ENCODE measurements at regions not wholly inside any gene's neighbourhood (a gene's known extent, or its start where the extent isn't known, plus 50 kb on each side); places are given as distances from the start of the nearest gene placed in this dataset.
A peak's percentile ranks its signal among the peaks of the same experiment; 100 is the strongest.

GRCh38 chr9:100698945-100699344 lies 121.1 kb downstream of the CAVIN4 start:
- Histone ChIP-seq H3K4me1 (ENCODE audit: control insufficient read depth in 5 of 5, insufficient read depth in 5 of 5, low read length in 5 of 5) (no peaks in the 10 kb centered on the region), H3K27me3 (ENCODE audit: control insufficient read depth in 3 of 3, insufficient read depth in 3 of 3, low read length in 2 of 3) (no peaks in the 10 kb centered on the region), H3K27ac (ENCODE audit: low read depth in 1 of 2, low read length in 1 of 2) (no peak overlapping the region), H3K36me3 (ENCODE audit: control insufficient read depth in 4 of 4, insufficient read depth in 4 of 4, low read length in 4 of 4) (no peaks in the 10 kb centered on the region), H3K9ac (ENCODE audit: insufficient read depth in 1 of 2, low read length in 2 of 2) (no peak overlapping the region), H3K9me3 (ENCODE audit: control insufficient read depth in 4 of 4, insufficient read depth in 3 of 4, low read length in 3 of 4) (no peaks in the 10 kb centered on the region), H3K4me3 (no peak overlapping the region)
- DNase-seq: no peak
- no peak for ATAC-seq (ENCODE audit: insufficient read depth, low FRiP score)
- 38 to 82% methylated on average over 1 of the region's 1 CpG for WGBS, 2 donors
- no peak for TF ChIP-seq CTCF (IDR thresholded peaks at IDR 0.05; ENCODE audit: control extremely low read depth, extremely low read depth)

- ATAC-seq (ENCODE audit: insufficient read depth, low FRiP score) (no peak), DNase-seq (no peak)
- WGBS, 2 donors: 75 to 83% methylated on average over 8 of the region's 8 CpGs
- Histone ChIP-seq H3K9me3 (ENCODE audit: control insufficient read depth in 4 of 4, insufficient read depth in 3 of 4, low read length in 3 of 4) (no peaks in the 10 kb centered on the region), H3K27me3 (ENCODE audit: control insufficient read depth in 3 of 3, insufficient read depth in 3 of 3, low read length in 2 of 3) (no peaks in the 10 kb centered on the region), H3K36me3 (ENCODE audit: control insufficient read depth in 4 of 4, insufficient read depth in 4 of 4, low read length in 4 of 4) (no peaks in the 10 kb centered on the region), H3K4me3 (no peak overlapping the region), H3K27ac (ENCODE audit: low read depth in 1 of 2, low read length in 1 of 2) (no peak overlapping the region), H3K4me1 (ENCODE audit: control insufficient read depth in 5 of 5, insufficient read depth in 5 of 5, low read length in 5 of 5) (no peaks in the 10 kb centered on the region), H3K9ac (ENCODE audit: insufficient read depth in 1 of 2, low read length in 2 of 2) (no peak overlapping the region)
- no peak for TF ChIP-seq CTCF (IDR thresholded peaks at IDR 0.05; ENCODE audit: control extremely low read depth, extremely low read depth)
Observed at GRCh38 chr9:100699668-100700067, 121.8 kb downstream of the CAVIN4 start.

GRCh38 chr9:100700689-100701318 lies 122.9 kb downstream of the CAVIN4 start:
- WGBS, 2 donors: 24 to 40% methylated on average over 5 of the region's 5 CpGs
- Histone ChIP-seq H3K27ac (ENCODE audit: low read depth in 1 of 2, low read length in 1 of 2) (no peak overlapping the region), H3K4me1 (ENCODE audit: control insufficient read depth in 5 of 5, insufficient read depth in 5 of 5, low read length in 5 of 5) (no peaks in the 10 kb centered on the region), H3K9ac (ENCODE audit: insufficient read depth in 1 of 2, low read length in 2 of 2) (no peak overlapping the region), H3K27me3 (ENCODE audit: control insufficient read depth in 3 of 3, insufficient read depth in 3 of 3, low read length in 2 of 3) (no peaks in the 10 kb centered on the region), H3K4me3 (no peak overlapping the region), H3K9me3 (ENCODE audit: control insufficient read depth in 4 of 4, insufficient read depth in 3 of 4, low read length in 3 of 4) (no peaks in the 10 kb centered on the region), H3K36me3 (ENCODE audit: control insufficient read depth in 4 of 4, insufficient read depth in 4 of 4, low read length in 4 of 4) (no peaks in the 10 kb centered on the region)
- ATAC-seq (ENCODE audit: insufficient read depth, low FRiP score) (peak; percentile 39), DNase-seq (peak; percentile 27 to 44 (median 34))
- no peak for TF ChIP-seq CTCF (IDR thresholded peaks at IDR 0.05; ENCODE audit: control extremely low read depth, extremely low read depth)
